Motor neuron (in vitro differentiated cells): ENCODE measurements at regions not wholly inside any gene's neighbourhood (a gene's known extent, or its start where the extent isn't known, plus 50 kb on each side); places are given as distances from the start of the nearest gene placed in this dataset.

Experiments used
- ATAC-seq, 8 experiments: fragments of 200-7000 bp; cut with Tn5 transposase; replicated peaks in 6 of 8; 2 replicates each; pipeline ENCODE4 v1.8.0; 2021; ENCODE audit warnings: mild to moderate bottlenecking in 8 of 8, moderate library complexity in 8 of 8
- H3K27ac ChIP-seq, 2 donors: fragments of 250-450 bp; sonication (Bioruptor Pico); 2 replicates each; pipeline ENCODE4 v1.9.0; 2021; ENCODE audit warnings: antibody characterized with exemption in 2 of 2, mild to moderate bottlenecking in 2 of 2, moderate library complexity in 1 of 2
- H3K4me1 ChIP-seq, 2 donors: fragments of 250-450 bp; sonication (Bioruptor Pico); replicated peaks in 1 of 2; 2 replicates each; pipeline ENCODE4 v1.6.1; 2021; ENCODE audit warnings: antibody characterized with exemption in 2 of 2, mild to moderate bottlenecking in 2 of 2, moderate library complexity in 1 of 2
- H3K4me3 ChIP-seq, 5 donors: fragments of 250-450 bp; sonication (Bioruptor Pico); 2 replicates each; pipeline ENCODE4 v1.9.0; 2021; ENCODE audit warnings: antibody characterized with exemption in 5 of 5, mild to moderate bottlenecking in 5 of 5, moderate library complexity in 4 of 5
- WGBS, 10 experiments: fragments of 450-650 bp; shearing (Covaris generic); methylation state at CpG; one replicate each; pipeline ENCODE4 v1.0.0; 2022; 5-methylcytosine and 5-hydroxymethylcytosine counted together
- in situ Hi-C, 9 experiments: fragments of 400-800 bp; cut with MboI; loops; one replicate each; pipeline ENCODE4 v1.15.0; 2021; ENCODE audit warnings: low sequenced_read_pairs in 9 of 9, low pct_unique_long_range_greater_than_20kb in 2 of 9; ENCODE audit not compliant: unreplicated experiment in 9 of 9

DNA sequence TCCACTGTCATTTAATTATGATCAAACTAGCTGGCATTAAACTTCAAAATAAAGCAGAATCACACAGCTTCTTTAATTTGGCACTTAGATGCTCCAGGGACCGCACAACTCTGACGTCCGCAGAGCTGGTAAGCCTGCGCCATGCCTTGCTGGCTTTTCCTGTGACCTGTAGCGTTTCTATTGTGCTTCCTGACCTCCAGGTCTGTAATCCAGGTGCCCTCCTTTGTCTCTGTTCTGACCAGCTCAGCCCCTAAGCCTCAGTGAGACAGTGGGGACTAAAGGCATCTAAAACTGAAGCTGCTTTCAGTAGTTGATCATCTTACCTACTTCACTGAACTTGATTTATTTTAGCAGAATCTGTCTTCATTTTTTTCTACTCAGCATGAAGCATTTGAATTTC, 249.7 kb upstream of the RGPD4 start:
- H3K4me3 ChIP-seq = no peak overlapping the region
- in situ Hi-C loops = loop anchor here in 1 of 9 experiments (10.0 kb wide), 1 partner anchor 48 kb away; no protein-coding TSS in a partner anchor
- H3K4me1 ChIP-seq = no peaks in the 10 kb centered on the region
- H3K27ac ChIP-seq = no peak overlapping the region
- no peak for ATAC-seq
- 60 to 83% (median 70%) methylated on average over 1 to 5 of the region's 5 CpGs; no CpG with 5 or more reads in 3 of the 10 experiments for WGBS, 10 experiments

DNA sequence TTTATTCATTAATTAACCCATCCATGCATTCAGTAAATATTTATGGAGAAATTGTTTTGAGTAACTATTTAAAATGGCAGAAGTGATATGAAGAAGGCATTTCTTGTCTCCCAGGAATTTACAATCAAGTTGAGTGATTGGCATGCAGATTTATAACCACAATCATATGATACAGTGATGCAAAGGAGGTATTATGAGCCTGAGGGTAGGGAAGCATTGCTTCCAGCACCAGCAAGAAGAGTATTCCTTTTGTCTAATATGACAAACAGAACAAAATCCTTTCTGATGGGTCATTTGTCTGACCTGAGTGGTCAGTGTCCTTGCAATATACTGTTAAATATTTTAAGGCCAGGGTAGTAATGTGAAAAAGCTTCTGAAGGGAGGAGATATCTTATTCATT, 244.2 kb upstream of the RGPD4 start:
- H3K27ac ChIP-seq = no peak overlapping the region
- in situ Hi-C loops = no loop called here
- no peak overlapping the region for H3K4me3 ChIP-seq
- ATAC-seq = peak in 1 of 8 experiments; percentile 28
- no peaks in the 10 kb centered on the region for H3K4me1 ChIP-seq

DNA sequence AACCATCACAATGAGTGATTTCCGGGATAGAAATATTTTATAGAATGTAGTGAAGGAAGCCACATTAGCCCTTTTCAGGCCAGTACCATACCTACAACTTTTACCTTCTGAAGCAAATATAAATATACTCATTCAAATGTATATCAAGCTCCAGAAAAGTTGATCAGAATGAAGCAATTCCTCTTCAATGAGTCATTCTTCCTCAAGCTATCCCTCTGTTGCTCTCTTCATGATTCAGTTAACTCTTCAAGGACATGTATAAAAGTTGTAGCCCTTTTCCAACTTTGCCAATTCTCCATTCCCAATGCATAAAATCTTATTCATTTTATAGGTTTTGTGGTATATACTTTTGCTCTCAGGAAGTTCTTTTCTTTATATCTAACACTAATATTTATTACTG, 242.1 kb upstream of the RGPD4 start:
- in situ Hi-C loops = no loop called here
- peaks cover 0 to 13% of the 10 kb centered on the region in 2 donors for H3K4me1 ChIP-seq
- no peak for ATAC-seq
- WGBS, 10 experiments = 0 to 100% (median 90%) methylated on average over 1 of the region's 1 CpG; no CpG with 5 or more reads in 2 of the 10 experiments
- H3K4me3 ChIP-seq = no peak overlapping the region
- H3K27ac ChIP-seq = no peak overlapping the region

DNA sequence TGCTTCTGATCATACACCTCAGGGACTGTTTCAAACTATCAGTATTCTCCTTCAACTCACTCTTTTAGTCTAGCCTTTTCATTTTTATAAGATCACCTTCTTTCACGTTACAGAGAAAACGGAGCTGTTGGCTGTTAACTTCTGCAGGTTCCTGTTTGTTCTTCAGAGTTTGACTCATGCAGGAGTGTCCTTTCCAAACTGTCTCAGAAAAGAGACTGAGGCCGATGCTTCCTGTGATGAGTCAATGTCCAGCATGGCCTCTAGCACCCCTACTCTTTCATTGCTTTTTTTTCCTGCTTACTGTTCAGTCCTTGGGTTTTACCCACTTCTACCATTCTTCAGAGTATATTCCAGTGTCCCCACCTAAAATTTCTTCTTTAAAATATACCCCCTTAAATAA, 240.8 kb upstream of the RGPD4 start:
- Histone ChIP-seq H3K27ac (no peak overlapping the region), H3K4me1 (peaks cover 0 to 13% of the 10 kb centered on the region in 2 donors), H3K4me3 (no peak overlapping the region)
- no peak for ATAC-seq
- WGBS, 10 experiments = 11 to 100% (median 79%) methylated on average over 1 to 3 of the region's 3 CpGs
- in situ Hi-C loops = no loop called here

DNA sequence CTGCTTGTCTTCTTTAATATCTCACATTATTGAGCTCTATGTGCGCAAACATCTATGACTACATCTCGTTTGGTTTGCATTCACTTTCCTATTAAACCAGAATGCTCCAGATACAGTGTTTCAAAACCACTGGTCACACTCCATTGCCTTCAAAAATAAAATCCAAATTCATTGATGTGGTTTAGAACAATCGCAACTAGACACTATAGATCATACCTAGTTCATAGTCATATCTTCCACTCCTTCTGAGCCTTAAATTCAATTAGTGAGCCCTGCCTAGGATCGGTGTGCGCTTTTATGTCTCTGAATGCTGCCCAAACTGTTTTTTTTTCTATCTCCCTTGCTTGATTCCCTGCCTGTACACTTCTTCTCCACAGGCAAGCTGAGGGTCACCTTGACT, 238.5 kb upstream of the RGPD4 start:
- Histone ChIP-seq H3K4me3 (no peak overlapping the region), H3K27ac (no peak overlapping the region), H3K4me1 (peaks cover 0 to 13% of the 10 kb centered on the region in 2 donors)
- in situ Hi-C loops = no loop called here
- ATAC-seq = peak in 1 of 8 experiments; percentile 26
- 86 to 100% (median 99%) methylated on average over 1 to 5 of the region's 5 CpGs; no CpG with 5 or more reads in 4 of the 10 experiments for WGBS, 10 experiments

DNA sequence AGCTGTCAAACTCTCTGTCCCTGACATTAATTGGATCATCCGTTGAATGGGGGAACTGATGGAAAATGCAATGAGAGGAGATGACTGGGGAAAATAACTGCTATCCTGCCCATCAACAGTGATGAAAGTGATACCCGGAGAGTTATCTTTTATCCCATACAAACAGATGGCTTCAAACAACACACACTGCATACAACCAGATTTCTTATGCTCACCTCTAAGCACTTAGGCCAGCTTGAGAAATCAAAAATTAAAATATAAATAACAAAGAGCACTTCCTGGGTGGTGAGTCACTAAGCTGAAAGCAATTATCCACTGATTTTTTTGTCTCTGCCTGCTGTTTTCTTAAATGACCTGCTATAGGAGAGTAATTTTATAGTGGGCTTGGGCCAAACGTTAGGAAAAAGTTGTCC, 237.6 kb upstream of the RGPD4 start:
- Histone ChIP-seq H3K4me1 (peaks cover 0 to 13% of the 10 kb centered on the region in 2 donors), H3K4me3 (no peak overlapping the region), H3K27ac (no peak overlapping the region)
- in situ Hi-C loops = no loop called here
- 0 to 63% (median 39%) methylated on average over 1 to 3 of the region's 3 CpGs; no CpG with 5 or more reads in 1 of the 10 experiments for WGBS, 10 experiments
- ATAC-seq = peak in 7 of 8 experiments; percentile 33 to 80 (median 66)

DNA sequence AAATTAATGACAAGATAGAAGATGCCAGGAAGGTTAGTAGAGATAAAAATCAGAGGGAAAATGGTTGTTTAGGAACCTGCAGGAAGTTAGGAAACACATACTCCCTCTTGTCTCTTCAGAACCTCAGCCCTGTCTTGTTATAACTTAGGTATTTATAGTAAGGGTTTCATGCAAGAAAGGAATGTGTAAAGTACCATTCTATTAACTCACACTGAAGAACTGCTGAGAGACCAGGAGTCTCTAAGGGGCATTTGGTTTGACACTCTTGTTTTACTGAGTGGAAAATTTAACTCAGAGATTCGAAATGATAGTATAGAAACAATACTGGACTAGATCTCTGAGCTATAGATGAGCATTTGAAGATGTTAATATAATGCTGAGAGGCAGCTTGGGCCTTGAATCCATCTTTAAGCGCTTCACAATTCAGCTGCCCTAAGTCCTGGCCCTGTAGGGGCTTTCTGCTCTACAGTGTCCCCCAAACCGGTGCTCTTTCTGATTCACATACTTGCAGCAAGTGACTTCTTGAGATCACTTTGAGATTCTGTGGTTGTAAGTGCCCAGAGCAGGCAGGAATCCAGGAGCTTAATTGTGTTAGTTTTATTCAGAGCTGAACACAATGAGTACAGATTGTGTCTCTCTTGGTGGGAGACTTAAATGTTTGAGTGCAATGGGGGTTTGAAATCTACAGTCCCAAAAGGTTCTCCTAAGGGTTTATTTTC, 235.0 kb upstream of the RGPD4 start:
- in situ Hi-C loops = no loop called here
- no peak overlapping the region for H3K27ac ChIP-seq
- WGBS, 10 experiments = 0 to 100% (median 78%) methylated on average over 1 to 3 of the region's 3 CpGs; no CpG with 5 or more reads in 3 of the 10 experiments
- no peak for ATAC-seq
- H3K4me3 ChIP-seq = no peak overlapping the region
- peaks cover 0 to 13% of the 10 kb centered on the region in 2 donors for H3K4me1 ChIP-seq

DNA sequence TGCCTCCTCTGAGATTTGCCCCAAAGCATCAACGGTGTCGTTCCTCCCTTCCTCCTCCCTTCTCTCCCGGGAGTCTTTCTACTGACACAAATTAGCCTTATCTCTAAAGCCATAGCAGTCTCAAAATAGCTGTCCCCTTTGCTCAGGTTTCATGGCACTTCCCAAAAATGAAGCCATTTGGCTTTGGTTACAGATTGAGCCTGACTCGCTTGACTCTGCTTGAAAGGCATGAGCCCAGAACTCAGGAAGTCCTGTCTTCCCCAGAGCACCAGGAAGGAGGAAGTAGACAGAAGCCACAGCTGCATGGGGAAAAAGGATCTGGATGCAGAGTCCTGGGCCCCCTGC, 234.4 kb upstream of the RGPD4 start:
- 41 to 100% (median 95%) methylated on average over 1 to 4 of the region's 4 CpGs; no CpG with 5 or more reads in 5 of the 10 experiments for WGBS, 10 experiments
- Histone ChIP-seq H3K27ac (no peak overlapping the region), H3K4me3 (no peak overlapping the region), H3K4me1 (peaks cover 0 to 13% of the 10 kb centered on the region in 2 donors)
- in situ Hi-C loops = no loop called here
- no peak for ATAC-seq

DNA sequence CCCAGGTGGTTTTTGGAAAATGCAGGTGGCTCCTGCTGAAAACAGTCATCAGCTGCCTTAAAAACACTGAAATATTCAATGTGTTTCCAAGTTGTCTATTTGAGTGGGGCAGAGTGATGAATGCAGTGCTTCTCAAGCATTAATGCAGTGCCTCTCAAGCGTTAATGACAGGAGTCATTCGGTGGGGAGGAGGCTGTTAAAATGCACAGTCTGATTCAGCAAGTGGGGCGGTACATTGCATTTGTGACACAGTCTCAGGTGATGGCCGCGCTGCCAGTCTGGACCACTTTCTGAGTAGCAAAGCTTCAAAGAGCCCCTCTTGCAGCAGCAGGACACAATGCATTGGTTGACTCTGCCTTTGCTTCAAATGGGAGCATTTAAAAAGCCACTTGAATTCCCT, 231.4 kb upstream of the RGPD4 start:
- Histone ChIP-seq H3K4me3 (no peak overlapping the region), H3K27ac (no peak overlapping the region), H3K4me1 (no peaks in the 10 kb centered on the region)
- in situ Hi-C loops = no loop called here
- ATAC-seq = peak in 7 of 8 experiments; percentile 37 to 79 (median 66)
- 65 to 93% (median 83%) methylated on average over 1 to 5 of the region's 5 CpGs; no CpG with 5 or more reads in 3 of the 10 experiments for WGBS, 10 experiments

DNA sequence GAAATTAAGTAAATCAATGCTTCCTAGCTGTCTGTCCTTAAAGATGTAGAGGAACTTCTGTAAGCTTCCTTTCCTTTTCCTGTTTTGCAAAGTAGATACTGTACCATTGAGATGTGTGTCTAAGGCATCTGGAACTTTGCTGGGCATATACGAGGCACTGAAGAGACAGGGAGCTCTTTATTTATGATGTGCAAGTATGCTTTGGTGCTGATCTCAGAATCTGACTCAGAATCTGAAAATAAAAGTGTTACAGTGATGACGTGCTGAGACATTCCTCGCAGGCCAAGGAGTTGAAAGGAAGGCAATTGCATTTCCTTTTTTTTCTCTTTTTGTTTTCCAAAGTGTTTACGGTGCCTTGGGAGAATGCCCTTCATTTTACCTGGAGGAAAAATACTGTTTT, 230.9 kb upstream of the RGPD4 start:
- in situ Hi-C loops = no loop called here
- Histone ChIP-seq H3K27ac (no peak overlapping the region), H3K4me3 (no peak overlapping the region), H3K4me1 (no peaks in the 10 kb centered on the region)
- 0 to 89% (median 50%) methylated on average over 1 to 4 of the region's 4 CpGs for WGBS, 10 experiments
- peak in 7 of 8 experiments; percentile 74 to 97 (median 90) for ATAC-seq

DNA sequence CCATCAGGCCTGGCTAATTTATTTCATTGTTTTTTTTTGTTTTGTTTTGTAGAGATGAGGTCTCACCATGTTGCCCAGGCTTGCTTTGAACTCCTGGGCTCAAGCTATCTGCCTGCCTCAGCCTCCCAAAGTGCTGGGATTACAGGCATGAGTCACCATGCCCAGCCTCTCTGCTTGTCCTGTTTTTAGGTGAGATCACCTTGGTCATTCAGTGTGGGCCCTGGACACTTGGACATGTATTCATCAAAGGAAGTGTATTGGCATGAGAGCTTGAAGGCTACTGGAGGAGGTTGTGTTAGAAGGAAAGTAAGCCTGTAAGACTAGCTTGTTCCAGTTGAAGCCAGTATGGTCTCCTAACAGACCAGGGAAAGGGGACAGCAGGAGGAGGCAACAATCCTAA, 229.2 kb upstream of the RGPD4 start:
- in situ Hi-C loops = no loop called here
- ATAC-seq = no peak
- no peak overlapping the region for H3K27ac ChIP-seq
- no peaks in the 10 kb centered on the region for H3K4me1 ChIP-seq
- H3K4me3 ChIP-seq = no peak overlapping the region

DNA sequence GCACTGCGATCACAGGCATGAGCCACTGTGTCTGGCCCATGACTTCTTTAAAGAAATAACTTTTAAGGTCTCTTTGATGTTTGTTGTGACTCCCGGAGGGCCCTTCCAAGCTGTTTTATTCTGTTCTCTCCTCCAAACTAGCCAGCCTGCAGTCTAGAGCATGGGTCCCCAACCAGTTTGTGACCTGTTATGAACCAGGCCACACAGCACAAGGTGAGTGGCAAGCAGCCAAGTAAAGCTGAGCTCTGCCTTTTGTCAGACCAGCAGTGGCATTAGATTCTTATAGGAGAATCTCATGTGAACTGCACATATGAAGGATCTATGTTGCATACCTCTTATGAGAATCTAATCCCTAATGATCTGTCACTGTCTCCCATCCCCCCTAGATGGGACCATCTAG, 223.9 kb upstream of the RGPD4 start:
- WGBS, 10 experiments = 60 to 100% (median 100%) methylated on average over 1 to 2 of the region's 2 CpGs; no CpG with 5 or more reads in 2 of the 10 experiments
- Histone ChIP-seq H3K4me3 (no peak overlapping the region), H3K4me1 (no peaks in the 10 kb centered on the region), H3K27ac (no peak overlapping the region)
- in situ Hi-C loops = no loop called here
- ATAC-seq = no peak

DNA sequence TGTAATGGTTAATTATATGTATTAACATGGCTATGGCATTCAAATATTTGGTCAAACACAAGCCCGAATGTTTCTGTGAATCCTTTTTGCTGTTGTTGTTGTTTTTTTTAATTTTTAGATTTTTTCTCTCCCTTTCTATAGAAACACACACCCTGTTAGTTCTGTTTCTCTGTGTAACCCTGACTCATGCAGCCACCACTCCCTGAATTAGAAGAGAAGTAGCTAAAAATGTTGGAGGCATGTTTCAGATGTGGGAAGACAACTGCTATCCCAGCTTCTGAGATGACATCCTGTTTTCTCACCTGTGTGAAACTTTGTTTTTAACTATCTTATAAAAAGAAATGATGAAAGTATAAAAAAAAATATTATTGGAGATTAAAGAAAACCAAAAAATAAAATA, 219.6 kb upstream of the RGPD4 start:
- 0 to 100% (median 40%) methylated on average over 1 of the region's 1 CpG; no CpG with 5 or more reads in 1 of the 10 experiments for WGBS, 10 experiments
- no peak overlapping the region for H3K4me3 ChIP-seq
- ATAC-seq = peak in 2 of 8 experiments; percentile 85 to 98
- H3K4me1 ChIP-seq = no peaks in the 10 kb centered on the region
- no peak overlapping the region for H3K27ac ChIP-seq
- in situ Hi-C loops = no loop called here

DNA sequence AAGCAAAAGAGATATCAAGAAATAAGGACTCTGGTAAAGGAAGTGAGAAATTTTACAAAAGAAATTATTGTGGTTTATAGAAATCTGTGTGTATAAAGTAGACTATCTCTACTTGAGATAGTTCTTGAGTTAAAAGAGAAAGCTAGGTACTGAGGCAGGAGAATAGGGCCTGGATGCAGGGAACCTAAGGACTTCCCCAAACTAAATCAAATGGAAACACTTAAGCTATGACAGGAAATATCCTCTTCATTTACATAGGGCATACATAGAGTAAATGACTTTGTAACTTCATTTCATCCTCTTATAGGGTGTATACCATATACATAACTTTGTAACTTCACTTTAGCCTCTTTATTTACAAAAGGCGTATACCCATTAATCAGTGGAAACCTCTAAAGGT, 219.2 kb upstream of the RGPD4 start:
- WGBS, 10 experiments = 40 to 92% (median 86%) methylated on average over 1 of the region's 1 CpG; no CpG with 5 or more reads in 3 of the 10 experiments

More for the DNA sequence above, 219.2 kb upstream of the RGPD4 start:
- no peak overlapping the region for H3K27ac ChIP-seq
- ATAC-seq = peak in 2 of 8 experiments; percentile 53 to 78
- no peak overlapping the region for H3K4me3 ChIP-seq
- in situ Hi-C loops = no loop called here
- no peaks in the 10 kb centered on the region for H3K4me1 ChIP-seq
